GM18861 (cell line): ENCODE measurements at regions not wholly inside any gene's neighbourhood (a gene's known extent, or its start where the extent isn't known, plus 50 kb on each side); places are given as distances from the start of the nearest gene placed in this dataset.
A peak's percentile ranks its signal among the peaks of the same experiment; 100 is the strongest.

ENCODE experiments used
- ATAC-seq: cut with Tn5 transposase; IDR thresholded peaks from one replicate; pipeline ENCODE4 v1.9.1; 2021; ENCODE audit not compliant: unreplicated experiment

GRCh38 chr6:22668307-22668706 is 98.9 kb downstream of the HDGFL1 start:
- no peak for ATAC-seq

DNA sequence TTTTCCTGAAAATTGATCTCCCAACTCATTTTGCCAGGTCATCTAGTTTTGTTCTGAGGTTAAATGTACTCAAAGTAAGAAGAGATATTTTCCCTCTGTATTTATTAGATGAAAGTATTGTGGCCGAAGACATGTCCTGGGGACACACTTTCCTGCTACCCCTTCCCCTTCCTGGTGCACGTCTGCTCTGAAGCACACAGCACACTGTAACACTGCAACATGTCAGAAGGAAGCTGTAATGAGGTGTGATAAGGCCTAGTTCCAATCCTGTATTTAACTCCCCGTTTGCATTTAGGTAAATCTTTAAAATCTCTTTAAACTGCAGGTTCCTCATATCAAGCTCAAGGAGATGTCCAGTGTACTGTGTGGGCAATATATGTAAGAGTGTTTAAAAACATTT is 99.4 kb downstream of the HDGFL1 start:
- no peak for ATAC-seq

DNA sequence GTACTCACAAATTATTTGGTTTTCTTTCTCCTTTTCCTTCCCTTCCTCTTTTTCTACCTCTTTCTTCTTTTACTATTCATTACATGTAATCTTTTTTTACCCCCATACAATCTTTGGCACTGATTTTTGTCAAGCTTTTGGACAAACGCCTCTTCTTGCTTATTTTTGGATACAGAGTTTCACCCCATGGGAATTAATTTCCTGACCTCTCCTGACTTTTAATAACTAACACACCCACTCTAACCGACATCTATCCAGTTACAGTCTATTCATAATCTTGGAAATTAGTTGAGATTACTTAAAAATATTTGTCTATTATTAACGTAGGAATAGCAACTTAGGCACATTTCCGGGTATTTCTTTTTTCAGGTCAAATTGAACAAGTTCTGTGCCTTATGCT is 101.2 kb downstream of the HDGFL1 start:
- no peak for ATAC-seq

- ATAC-seq, result no peak
These were observed 104.1 kb downstream of the HDGFL1 start for GRCh38 chr6:22673474-22673873.

- ATAC-seq, result no peak
These were observed 111.6 kb downstream of the HDGFL1 start for GRCh38 chr6:22680950-22681349.

DNA sequence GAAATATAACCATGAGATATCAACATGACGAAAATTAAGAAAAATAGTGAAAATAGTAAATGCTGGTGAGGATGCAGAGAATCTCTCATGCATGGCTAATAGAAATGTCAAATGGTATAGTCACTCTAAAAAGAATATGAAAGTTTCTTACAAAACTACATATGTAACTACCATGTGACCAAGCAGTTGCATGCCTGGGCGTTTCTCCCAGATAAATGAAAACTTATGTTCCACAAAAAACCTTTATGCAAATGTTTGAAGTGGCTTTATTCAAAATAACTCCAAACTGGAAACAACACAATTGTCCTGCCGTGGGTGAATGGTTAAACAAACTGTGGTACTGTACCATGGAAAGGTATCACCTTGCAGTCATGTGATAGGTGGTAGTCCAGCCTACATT is 112.4 kb downstream of the HDGFL1 start:
- no peak for ATAC-seq

DNA sequence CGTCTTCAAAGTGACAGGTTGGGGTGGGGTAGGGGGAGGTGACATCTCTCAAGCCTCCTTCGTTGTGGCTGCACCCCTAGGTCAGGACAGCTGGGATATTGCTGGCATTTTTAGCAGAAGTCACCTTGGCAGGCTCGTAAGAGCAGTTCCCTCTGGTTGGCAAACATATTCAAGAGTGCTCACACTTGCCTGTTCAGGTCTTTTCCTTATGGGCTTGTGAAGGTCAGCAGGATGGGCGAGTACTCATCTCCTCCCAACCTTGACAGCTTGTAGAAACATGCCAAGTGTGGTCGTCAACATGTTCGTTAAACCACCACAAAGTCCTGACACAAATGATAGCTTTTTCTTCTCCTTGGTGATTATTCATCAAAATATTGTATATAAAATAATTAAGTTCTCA is 113.6 kb downstream of the HDGFL1 start:
- no peak for ATAC-seq

GRCh38 chr6:22690446-22690845 is 121.1 kb downstream of the HDGFL1 start:
- no peak for ATAC-seq

GRCh38 chr6:22694092-22694724 is 124.8 kb downstream of the HDGFL1 start:
- no peak for ATAC-seq

- ATAC-seq, result no peak
These were observed 127.1 kb downstream of the HDGFL1 start for GRCh38 chr6:22696481-22696880.

GRCh38 chr6:22697306-22697705 is 127.9 kb downstream of the HDGFL1 start:
- no peak for ATAC-seq

GRCh38 chr6:22699151-22699550 is 129.8 kb downstream of the HDGFL1 start:
- ATAC-seq, result no peak

- ATAC-seq, result no peak
These were observed 137.3 kb downstream of the HDGFL1 start for GRCh38 chr6:22706651-22707050.

DNA sequence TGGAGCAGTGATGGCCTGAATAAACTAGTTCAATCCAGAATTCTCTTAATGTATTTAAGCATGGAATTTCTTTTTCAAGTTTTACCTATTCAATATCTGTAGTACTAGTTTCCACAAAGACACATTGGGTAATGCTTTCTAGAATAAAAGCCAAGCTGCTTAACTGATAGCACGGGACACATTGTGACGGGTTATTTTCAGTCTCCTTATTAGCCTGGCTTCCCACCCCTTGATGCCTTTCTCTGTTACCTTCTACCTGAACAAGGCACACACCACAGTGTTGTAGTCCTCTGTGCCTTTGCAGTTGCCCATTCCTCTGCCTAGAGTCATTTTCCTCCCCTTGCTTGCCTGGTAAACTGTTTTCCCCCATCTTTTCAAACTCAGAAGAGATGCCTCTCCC is 139.1 kb downstream of the HDGFL1 start:
- no peak for ATAC-seq

DNA sequence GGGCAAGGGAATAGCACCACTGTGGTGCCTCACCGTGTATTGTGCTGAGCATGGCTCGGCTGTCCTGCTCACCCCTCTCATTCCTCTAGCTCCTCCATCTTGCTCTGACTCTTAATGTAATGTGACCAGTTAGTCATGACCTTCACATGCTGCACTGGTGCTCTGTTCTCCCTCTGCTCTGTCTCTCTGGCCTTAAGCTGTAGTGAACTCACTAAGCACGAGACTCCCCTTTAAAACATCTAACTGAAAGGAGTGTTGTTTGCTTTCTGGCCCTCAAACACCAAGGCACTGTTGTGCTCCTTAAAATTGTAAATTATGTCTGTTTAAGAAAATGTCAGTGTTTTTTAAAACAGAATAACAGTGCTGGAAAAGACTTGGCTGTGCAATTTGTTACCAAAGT is 140.4 kb downstream of the HDGFL1 start:
- ATAC-seq, result no peak

GRCh38 chr6:22716721-22717120 is 147.4 kb downstream of the HDGFL1 start:
- ATAC-seq, result peak; percentile 57

DNA sequence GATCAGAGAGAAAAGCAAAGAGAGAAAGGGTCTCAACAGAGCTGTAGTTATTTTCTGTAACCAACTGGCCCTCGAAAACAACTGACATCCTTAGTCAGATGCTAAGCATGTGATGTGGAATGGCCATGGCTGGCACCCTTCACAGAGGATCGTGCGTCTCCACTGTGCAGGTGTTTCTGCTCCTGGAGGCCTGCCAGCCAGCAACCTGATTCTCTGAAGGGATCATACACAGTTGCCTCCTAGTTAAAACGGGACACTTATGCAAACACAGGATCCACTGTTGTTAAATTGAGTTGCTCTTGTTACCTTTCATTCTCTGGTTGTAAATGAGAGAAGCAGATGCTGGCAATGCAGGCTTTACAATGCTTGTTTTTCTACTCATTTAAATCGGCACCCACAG is 148.5 kb downstream of the HDGFL1 start:
- no peak for ATAC-seq

GRCh38 chr6:22722913-22723312 is 153.5 kb downstream of the HDGFL1 start:
- ATAC-seq, result no peak

DNA sequence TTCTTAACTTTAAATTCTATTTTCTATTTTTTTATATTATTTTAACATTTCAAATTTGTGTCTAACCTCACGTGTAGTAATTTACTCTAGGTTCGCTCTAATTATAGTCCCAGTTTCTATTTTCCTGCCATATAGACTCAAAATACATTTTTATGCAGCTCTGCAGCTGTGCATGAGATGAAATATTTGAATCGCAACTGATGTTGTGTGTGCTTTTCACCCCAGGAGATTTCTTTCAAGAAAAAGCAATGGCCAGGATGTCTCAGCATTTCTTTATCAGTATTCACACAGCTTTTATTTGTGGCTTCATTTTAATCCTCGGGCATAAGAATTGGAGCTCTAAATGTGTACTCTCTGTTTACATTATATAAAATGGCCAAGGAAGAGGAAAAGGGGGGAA is 157.6 kb downstream of the HDGFL1 start:
- no peak for ATAC-seq

DNA sequence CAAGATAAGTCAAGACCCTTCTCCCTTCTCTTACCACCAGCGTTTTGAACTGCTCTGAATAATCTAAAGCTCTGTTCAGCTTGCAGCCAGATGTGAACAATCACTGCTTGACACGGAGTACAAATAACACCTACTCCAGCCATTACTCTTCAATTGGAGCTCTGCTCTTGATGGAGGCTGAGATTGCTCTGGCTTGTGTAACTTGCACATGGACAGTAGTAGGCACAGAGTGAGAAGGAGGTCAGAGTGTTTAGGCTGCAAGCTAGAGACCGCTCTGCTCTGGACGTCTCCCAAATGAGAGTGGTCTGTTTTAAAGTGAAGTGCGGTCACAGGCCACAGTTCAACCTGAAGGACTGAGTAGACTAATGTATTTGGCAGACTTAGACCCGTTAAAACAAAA is 158.3 kb downstream of the HDGFL1 start:
- ATAC-seq, result no peak

DNA sequence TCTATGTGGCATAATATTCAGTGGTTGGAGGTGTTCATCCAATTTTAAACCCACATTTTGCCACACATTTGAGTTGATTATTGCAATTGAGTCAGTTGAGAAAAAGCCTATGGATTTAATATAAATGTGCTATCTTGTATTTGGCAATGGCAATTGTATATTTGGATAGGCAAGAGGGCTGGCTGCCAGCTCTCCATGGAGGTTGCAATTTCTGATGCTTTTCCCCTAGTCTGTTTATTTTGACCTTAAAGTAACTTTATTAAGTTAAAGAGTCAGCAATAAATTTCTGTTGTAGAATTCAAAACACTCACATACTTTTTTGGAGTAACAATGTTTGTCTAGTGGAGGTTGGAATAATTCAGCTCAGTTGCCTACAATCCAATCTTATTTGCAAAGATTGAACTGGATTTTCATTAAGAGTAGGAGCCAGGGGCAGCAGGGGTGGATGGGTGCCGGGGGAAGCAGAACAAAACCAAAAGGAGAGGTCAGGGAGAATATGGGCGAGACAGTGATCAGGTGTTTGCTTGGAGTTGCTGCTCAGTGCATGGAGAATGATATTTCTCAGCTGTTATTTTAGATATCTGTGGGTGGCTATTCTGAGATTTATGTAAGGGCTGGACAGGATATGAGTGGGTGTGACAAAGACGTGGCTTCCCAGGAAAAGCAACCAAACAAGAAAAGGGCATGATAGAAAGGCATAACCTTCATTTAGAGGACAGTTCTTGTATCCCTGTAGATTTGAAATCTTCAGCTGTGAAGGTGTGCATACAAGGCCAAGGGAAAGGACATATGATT is 163.0 kb downstream of the HDGFL1 start:
- ATAC-seq, result no peak

GRCh38 chr6:22736740-22737139 is 167.4 kb downstream of the HDGFL1 start:
- ATAC-seq, result no peak

GRCh38 chr6:22737331-22737730 is 168.0 kb downstream of the HDGFL1 start:
- ATAC-seq, result no peak
